Tongue (tissue), 1 donor: ENCODE measurements at regions not wholly inside any gene's neighbourhood (a gene's known extent, or its start where the extent isn't known, plus 50 kb on each side); places are given as distances from the start of the nearest gene placed in this dataset.

Source experiments
- DNase-seq: peaks from one replicate; pipeline ENCODE4 v3.0.0-alpha.2; 2015

GRCh38 chr10:111515706-111516105, 438.9 kb downstream of the ADRA2A start:
- no peak for DNase-seq

DNA sequence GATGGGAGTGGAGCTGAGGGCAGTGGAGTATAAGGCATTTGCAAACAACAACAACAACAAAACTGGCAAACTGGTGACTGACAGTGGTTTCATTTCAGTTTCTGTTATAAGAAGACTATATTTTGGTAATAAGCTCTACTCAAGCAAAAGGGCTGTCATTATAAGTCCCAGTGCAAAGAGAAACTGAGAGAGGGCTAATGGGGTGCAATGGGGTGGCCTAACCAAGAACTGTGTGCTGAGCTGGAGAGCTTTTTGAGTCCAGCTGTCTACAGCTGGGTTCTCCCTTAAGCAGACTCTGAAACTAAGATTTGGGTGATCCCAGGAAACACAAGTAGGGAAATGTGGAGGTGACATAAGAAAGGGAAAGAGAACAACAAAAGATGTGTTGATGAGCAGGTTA, 439.3 kb downstream of the ADRA2A start:
- no peak for DNase-seq

GRCh38 chr10:111522141-111522540, 445.3 kb downstream of the ADRA2A start:
- DNase-seq: no peak

DNA sequence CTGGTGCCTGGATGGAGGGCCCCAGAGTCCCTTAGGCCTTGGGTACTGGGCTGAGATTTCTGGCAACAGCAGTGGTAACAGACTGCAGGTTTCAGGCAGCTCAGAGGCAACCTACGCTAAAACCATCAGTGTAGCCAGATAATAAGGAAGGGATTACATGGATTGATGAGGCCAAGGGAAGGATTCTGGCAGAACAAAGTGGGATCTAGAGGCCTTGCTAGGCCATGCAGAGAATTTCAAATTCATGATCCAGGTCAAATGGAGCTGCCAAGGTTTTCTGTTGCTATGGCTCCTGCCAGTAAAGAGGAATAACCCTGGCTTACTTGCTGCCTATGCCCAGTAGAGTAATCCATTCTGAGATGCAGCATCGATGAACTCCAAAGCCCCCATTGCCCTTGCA, 445.7 kb downstream of the ADRA2A start:
- no peak for DNase-seq

GRCh38 chr10:111523016-111523415, 446.2 kb downstream of the ADRA2A start:
- DNase-seq: no peak

DNA sequence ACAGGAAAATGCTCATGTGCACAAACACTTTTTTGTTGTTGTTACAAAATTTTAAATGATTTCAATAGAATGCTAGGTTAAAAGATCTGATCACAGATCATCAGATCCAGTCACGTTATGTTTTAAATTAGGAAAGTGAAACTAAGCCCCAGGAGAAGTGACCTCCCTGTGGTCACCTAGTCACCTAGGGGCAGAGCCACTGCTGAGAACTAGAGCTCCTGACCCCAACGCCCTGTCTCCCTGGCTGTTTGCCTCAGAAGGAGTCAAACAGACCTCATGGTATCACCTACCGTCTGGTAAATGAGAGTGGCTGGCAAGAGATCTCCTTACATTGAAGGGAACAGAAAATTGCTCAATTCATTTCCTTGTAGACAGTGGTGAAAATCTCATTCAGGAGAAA, 447.3 kb downstream of the ADRA2A start:
- DNase-seq: no peak

GRCh38 chr10:111525696-111526095, 448.9 kb downstream of the ADRA2A start:
- DNase-seq: no peak

- DNase-seq: no peak
These were observed 454.9 kb downstream of the ADRA2A start for GRCh38 chr10:111531690-111532089.

DNA sequence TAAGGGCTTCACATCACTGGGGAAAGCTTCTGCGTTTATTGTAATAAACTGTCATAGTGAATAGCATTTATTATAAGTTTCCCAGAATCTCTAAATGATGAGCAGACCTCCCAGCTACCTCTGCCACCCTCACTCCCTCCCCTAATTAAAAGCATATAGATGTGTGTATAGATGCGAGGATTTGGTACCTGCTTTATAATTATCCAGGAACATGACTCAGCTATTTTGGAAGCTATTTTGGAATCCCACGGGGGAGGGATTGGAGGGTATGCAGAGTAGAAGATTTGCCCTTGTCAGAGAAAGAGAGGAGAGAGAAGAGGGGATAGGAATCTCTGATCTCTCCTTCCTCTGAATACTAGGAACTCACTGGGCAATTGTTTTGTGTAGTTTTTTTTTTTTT, 455.3 kb downstream of the ADRA2A start:
- DNase-seq: no peak

DNA sequence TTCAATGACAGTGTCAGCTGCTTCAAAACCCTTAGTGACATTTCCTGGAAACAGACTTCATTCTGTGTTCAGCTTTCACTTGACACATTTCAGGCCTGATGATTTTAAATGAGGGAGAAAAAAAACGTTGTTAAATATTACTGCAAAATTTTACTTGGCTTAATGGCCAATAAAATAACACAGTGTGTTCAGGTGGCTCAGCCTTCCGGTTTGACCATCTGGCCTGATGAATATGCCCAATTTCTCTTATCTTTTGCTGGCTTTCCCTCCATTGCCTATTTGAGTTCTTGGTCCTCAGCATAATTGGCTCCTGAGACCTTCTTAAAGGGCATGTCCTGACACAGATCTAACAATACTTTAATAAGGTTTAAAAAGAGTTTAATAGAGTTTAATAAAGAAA, 462.4 kb downstream of the ADRA2A start:
- no peak for DNase-seq

GRCh38 chr10:111543854-111544253, 467.0 kb downstream of the ADRA2A start:
- no peak for DNase-seq

DNA sequence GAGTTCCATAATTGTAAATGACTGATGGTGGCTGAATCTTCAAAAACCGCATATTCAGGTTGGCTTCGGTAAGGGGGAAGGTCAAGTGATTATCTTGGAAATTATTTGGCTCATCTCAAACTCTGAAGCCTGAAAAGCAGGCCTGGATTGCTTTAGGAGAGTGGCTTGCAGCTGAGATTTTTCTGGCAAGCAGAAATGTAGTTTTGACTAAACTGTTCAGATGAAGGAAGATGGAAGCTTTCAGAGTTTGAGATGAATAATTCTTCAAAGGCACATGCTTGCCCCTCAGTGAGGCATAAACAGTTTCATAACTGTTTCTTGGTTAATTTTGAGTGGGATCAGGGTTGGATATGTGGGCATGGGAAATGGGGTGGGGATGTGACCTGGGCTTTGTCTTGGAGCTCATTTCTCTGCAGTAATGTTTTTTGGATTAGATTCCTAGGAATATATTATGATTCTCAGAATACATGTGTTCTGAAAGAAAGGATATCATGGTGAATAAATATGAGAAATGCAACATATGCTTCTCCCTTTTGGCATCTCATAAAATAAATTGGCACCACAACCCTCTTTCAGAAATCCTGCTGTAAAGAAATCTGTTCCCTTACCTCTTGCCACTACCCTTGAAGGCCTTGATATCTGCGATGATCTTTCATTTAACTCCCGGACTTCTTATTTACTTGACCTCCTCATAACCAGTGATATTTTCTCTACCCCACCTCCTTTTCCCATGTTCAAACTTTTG, 469.2 kb downstream of the ADRA2A start:
- no peak for DNase-seq

- no peak for DNase-seq
These were observed 471.4 kb downstream of the ADRA2A start for GRCh38 chr10:111548084-111548726.

DNA sequence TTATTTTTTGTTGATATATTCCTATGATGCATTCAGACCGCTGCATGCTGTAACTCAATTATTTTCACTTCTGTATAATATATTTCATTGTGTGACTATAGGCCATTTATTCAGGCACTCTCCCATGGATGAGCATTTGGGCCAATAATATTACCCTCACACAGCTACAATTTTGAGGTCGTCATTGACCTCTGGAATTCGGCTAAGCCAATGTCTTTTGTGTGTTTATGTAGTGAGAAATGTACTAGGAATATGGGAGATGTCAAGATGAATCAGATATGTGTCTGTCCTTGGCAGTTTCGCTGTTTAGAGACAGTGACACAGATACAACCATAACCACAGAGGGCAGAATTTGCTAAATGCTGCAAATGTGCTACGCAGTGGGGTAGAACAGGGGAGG, 474.2 kb downstream of the ADRA2A start:
- DNase-seq: no peak

GRCh38 chr10:111556666-111557065, 479.8 kb downstream of the ADRA2A start:
- DNase-seq: no peak

GRCh38 chr10:111558211-111558610, 481.4 kb downstream of the ADRA2A start:
- DNase-seq: no peak

DNA sequence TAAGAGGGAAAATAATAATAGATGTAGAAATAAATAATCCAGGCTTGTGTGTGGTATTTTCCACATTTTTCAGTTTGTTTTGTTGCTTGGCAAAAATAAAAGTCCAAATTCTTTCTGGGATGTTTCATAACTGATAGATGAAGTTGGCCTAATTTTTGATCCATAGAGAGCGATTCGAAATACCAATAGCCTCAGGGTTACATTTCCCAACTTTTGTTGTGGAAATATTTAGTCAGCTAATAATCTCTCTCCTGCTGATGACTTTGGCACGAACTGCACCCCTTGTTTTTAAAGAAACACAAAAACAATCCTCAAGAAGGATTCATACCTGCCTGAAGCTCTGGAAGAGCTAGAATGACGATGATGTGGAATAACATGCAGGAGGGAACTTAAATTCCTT, 483.2 kb downstream of the ADRA2A start:
- DNase-seq: no peak

DNA sequence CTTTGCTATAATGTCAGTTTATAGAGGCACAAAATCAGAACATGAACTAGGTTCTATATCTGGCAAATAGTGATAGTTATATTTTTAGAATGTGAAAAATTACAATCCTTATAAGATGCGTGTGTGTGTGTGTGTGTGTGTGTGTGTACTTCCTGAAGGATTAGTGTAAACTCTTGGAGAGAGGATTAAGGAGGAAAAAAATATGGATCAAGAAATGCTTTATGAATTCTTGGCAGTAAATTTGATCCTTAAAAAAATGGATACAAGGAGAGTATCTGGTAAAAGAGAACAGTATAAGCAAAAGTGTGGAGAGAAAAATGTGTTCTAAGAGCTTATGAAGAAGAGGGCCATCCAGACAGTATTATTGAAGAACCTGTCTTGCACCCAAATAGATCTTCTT, 484.3 kb downstream of the ADRA2A start:
- peak; percentile 4 for DNase-seq

DNA sequence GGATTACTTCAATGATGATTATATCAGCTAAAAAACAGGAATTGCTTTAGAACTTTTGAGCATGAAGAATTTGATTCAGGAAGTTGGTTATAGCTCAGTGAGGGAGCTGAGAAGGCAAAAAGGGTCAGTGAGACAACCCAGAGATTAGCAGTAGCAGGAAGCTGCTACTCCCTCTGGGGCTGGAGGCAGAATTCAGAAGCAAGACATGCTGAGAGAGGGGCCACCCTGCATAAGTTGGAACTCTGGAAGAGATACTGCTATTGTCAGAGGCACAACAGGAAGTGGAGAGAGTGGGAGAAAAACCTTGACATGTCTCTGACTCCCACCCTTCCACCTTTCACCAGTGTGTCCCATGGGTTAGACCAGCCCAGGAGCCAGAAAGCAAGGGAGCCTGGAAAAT, 488.7 kb downstream of the ADRA2A start:
- no peak for DNase-seq

- no peak for DNase-seq
These were observed 501.2 kb downstream of the ADRA2A start for GRCh38 chr10:111578076-111578475.

DNA sequence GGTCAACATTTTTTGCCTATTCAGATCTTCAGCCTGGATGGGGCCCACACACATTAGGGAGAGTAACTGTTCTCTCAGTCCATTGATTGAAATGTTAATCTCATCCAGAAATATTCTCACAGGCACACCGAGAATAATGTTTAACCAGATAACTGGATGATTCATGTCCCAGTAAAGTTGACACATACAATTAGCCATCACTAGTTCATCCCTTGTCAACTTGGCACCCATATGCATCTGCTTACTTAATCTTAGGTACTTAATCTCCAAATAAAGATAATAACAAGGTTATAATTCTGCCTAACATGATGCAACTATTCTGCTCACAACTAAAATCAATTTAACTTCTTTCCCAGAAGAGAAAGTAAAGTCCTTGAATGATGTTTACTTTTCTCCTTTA, 502.6 kb downstream of the ADRA2A start:
- no peak for DNase-seq

- DNase-seq: no peak
These were observed 513.9 kb downstream of the ADRA2A start for GRCh38 chr10:111590703-111591102.

GRCh38 chr10:111593578-111593977, 516.7 kb downstream of the ADRA2A start:
- DNase-seq: peak; percentile 4

- no peak for DNase-seq
These were observed 518.3 kb downstream of the ADRA2A start for GRCh38 chr10:111595173-111595572.
